ENCODE measurements at regions not wholly inside any gene's neighbourhood (a gene's known extent, or its start where the extent isn't known, plus 50 kb on each side); places are given as distances from the start of the nearest gene placed in this dataset.

DNA sequence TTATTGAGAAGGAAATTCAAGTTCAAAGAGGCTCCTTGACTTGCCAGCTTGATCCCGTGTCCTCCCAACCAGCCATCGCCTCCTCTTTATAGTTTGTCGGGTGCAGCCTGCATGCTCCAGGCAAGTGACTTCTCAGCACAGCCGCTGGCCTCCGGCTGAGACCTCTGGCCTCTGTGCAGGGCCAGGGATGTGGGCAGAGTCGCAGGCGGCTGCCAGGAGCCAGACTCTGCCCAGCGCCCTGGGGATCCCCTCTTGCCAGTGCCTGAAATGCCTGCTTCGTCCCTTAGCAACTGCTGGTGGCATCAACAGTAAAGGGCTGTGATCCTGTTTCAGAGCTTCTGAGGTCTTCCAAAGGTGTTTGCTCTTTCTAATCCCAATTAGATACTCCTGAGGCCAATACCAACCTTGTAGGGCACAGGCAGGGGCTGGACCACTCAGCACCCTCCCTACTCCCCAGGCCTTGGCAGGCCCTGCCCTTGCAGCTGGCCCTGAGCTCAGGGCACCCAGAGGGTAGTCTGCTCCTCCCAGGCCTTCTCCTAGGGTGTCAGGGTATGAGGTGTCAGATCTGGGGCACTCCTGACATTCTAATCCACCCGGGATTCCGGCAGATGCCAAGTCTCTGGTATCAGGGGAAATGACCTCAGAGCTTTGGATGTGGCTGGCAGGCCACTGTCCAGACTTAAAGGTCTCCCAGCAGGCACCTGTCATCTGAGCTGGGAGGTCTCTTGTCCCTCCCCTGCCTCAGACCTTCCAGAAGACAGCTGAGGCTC lies 68.0 kb upstream of the SIAH1 start:
- TF ChIP-seq, protein P1, sequence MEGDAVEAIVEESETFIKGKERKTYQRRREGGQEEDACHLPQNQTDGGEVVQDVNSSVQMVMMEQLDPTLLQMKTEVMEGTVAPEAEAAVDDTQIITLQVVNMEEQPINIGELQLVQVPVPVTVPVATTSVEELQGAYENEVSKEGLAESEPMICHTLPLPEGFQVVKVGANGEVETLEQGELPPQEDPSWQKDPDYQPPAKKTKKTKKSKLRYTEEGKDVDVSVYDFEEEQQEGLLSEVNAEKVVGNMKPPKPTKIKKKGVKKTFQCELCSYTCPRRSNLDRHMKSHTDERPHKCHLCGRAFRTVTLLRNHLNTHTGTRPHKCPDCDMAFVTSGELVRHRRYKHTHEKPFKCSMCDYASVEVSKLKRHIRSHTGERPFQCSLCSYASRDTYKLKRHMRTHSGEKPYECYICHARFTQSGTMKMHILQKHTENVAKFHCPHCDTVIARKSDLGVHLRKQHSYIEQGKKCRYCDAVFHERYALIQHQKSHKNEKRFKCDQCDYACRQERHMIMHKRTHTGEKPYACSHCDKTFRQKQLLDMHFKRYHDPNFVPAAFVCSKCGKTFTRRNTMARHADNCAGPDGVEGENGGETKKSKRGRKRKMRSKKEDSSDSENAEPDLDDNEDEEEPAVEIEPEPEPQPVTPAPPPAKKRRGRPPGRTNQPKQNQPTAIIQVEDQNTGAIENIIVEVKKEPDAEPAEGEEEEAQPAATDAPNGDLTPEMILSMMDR (IDR thresholded peaks at IDR 0.05; ENCODE audit: insufficient read depth, low read length, poor library complexity, severe bottlenecking), result no peak
- no peak for TF ChIP-seq EZH2phosphoT487 (conservative IDR thresholded peaks at IDR 0.05; ENCODE audit: low read length)
